ENCODE measurements at regions not wholly inside any gene's neighbourhood (a gene's known extent, or its start where the extent isn't known, plus 50 kb on each side); places are given as distances from the start of the nearest gene placed in this dataset.

DNA sequence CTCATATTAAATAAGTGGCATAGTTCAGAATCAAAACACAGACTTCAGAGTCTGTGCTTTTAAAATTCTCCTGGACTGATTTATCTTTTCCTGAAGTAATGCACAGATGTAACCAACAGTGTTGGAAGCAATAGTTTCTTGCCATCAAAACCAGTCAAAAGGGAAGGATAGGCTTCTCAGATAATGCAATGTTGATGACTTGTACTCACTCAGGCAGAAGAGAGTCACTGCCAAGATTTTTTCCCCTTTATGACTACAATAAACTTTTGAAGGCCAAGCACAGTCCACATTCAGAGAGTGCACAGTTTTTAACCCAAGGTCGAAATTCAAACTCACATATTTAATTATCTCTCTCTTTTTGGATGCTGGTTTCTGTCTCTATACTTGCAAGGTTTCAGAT lies 305.0 kb upstream of the SGO1 start:
- TF ChIP-seq, protein P1, sequence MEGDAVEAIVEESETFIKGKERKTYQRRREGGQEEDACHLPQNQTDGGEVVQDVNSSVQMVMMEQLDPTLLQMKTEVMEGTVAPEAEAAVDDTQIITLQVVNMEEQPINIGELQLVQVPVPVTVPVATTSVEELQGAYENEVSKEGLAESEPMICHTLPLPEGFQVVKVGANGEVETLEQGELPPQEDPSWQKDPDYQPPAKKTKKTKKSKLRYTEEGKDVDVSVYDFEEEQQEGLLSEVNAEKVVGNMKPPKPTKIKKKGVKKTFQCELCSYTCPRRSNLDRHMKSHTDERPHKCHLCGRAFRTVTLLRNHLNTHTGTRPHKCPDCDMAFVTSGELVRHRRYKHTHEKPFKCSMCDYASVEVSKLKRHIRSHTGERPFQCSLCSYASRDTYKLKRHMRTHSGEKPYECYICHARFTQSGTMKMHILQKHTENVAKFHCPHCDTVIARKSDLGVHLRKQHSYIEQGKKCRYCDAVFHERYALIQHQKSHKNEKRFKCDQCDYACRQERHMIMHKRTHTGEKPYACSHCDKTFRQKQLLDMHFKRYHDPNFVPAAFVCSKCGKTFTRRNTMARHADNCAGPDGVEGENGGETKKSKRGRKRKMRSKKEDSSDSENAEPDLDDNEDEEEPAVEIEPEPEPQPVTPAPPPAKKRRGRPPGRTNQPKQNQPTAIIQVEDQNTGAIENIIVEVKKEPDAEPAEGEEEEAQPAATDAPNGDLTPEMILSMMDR (IDR thresholded peaks at IDR 0.05; ENCODE audit: control extremely low read depth in 1 of 3, insufficient read depth in 1 of 3, low read depth in 1 of 3, low read length in 3 of 3), result no peak
- TF ChIP-seq ZNF274 (IDR thresholded peaks at IDR 0.05; ENCODE audit: borderline replicate concordance, extremely low read depth, low read length) (no peak), SP2 (IDR thresholded peaks at IDR 0.05; ENCODE audit: low read length) (no peak)
